Dendritic cell treated with granulocyte-macrophage colony-stimulating factor and Interleukin-4, amounts not matched to agents 40 ng/mL and 50 ng/mL, for 4 days (primary cell): ENCODE measurements at regions not wholly inside any gene's neighbourhood (a gene's known extent, or its start where the extent isn't known, plus 50 kb on each side); places are given as distances from the start of the nearest gene placed in this dataset.

Experiments used
- H3K27ac Mint-ChIP-seq: one replicate; pipeline ENCODE4 v1.8.0; 2022; ENCODE audit warnings: mild to moderate bottlenecking, mixed read lengths
- H3K27me3 Mint-ChIP-seq: one replicate; pipeline ENCODE4 v1.8.0; 2022; ENCODE audit warnings: mild to moderate bottlenecking, mixed read lengths
- H3K36me3 Mint-ChIP-seq: one replicate; pipeline ENCODE4 v1.8.0; 2022; ENCODE audit warnings: low read depth, mixed read lengths
- H3K4me1 Mint-ChIP-seq: one replicate; pipeline ENCODE4 v1.8.0; 2022; ENCODE audit warnings: low read depth, mixed read lengths
- H3K4me3 Mint-ChIP-seq: one replicate; pipeline ENCODE4 v1.8.0; 2022; ENCODE audit warnings: mild to moderate bottlenecking, moderate library complexity, mixed read lengths
- H3K9me3 Mint-ChIP-seq: one replicate; pipeline ENCODE4 v1.8.0; 2022; ENCODE audit warnings: mixed read lengths
- intact Hi-C: fragments of 100-400 bp; cut with micrococcal nuclease; formaldehyde crosslinking; loops from one replicate; pipeline ENCODE4 v1.15.0; 2022

- no peaks in the 10 kb centered on the region for H3K9me3 Mint-ChIP-seq
- intact Hi-C loops, result no loop called here
- no peaks in the 10 kb centered on the region for H3K4me1 Mint-ChIP-seq
- H3K27me3 Mint-ChIP-seq, result peaks cover 4% of the 10 kb centered on the region
- H3K27ac Mint-ChIP-seq, result no peak overlapping the region
- no peak overlapping the region for H3K4me3 Mint-ChIP-seq
- H3K36me3 Mint-ChIP-seq, result no peaks in the 10 kb centered on the region
Measured at GRCh38 chr13:23514076-23514475, 56.1 kb upstream of the TNFRSF19 start.

- Mint-ChIP-seq H3K4me1 (no peaks in the 10 kb centered on the region), H3K27me3 (peaks cover 4% of the 10 kb centered on the region), H3K27ac (no peak overlapping the region), H3K4me3 (no peak overlapping the region), H3K36me3 (no peaks in the 10 kb centered on the region), H3K9me3 (no peaks in the 10 kb centered on the region)
- intact Hi-C loops, result no loop called here
Measured at GRCh38 chr13:23515116-23515515, 55.1 kb upstream of the TNFRSF19 start.

- H3K4me1 Mint-ChIP-seq, result no peaks in the 10 kb centered on the region
- no peaks in the 10 kb centered on the region for H3K36me3 Mint-ChIP-seq
- intact Hi-C loops, result no loop called here
- H3K27ac Mint-ChIP-seq, result no peak overlapping the region
- no peaks in the 10 kb centered on the region for H3K9me3 Mint-ChIP-seq
- H3K4me3 Mint-ChIP-seq, result no peak overlapping the region
- H3K27me3 Mint-ChIP-seq, result peaks cover 4% of the 10 kb centered on the region
Measured at GRCh38 chr13:23516190-23516589, 54.0 kb upstream of the TNFRSF19 start.

GRCh38 chr13:23516702-23517101, 53.5 kb upstream of the TNFRSF19 start:
- Mint-ChIP-seq H3K27ac (no peak overlapping the region), H3K9me3 (no peaks in the 10 kb centered on the region), H3K36me3 (no peaks in the 10 kb centered on the region), H3K4me3 (no peak overlapping the region), H3K4me1 (no peaks in the 10 kb centered on the region), H3K27me3 (peaks cover 4% of the 10 kb centered on the region)
- intact Hi-C loops, result no loop called here

GRCh38 chr13:23518231-23518630, 52.0 kb upstream of the TNFRSF19 start:
- Mint-ChIP-seq H3K4me1 (no peaks in the 10 kb centered on the region), H3K4me3 (no peak overlapping the region), H3K27me3 (peaks cover 4% of the 10 kb centered on the region), H3K27ac (no peak overlapping the region), H3K36me3 (no peaks in the 10 kb centered on the region), H3K9me3 (no peaks in the 10 kb centered on the region)
- intact Hi-C loops, result no loop called here
